ENCODE measurements at regions not wholly inside any gene's neighbourhood (a gene's known extent, or its start where the extent isn't known, plus 50 kb on each side); places are given as distances from the start of the nearest gene placed in this dataset.

GRCh38 chr4:144902614-144903013 is 195.4 kb downstream of the ANAPC10 start:
- TF ChIP-seq CTCF (IDR thresholded peaks at IDR 0.05; ENCODE audit: insufficient read depth, low read length) (no peak), POLR2AphosphoS5 (IDR thresholded peaks at IDR 0.05; ENCODE audit: low read depth) (no peak), REST (IDR thresholded peaks at IDR 0.05; ENCODE audit: insufficient replicate concordance, low read depth) (no peak)
